Neural crest cell (in vitro differentiated cells): ENCODE measurements at regions not wholly inside any gene's neighbourhood (a gene's known extent, or its start where the extent isn't known, plus 50 kb on each side); places are given as distances from the start of the nearest gene placed in this dataset.
A peak's percentile ranks its signal among the peaks of the same experiment; 100 is the strongest.

Experiments used
- DNase-seq: peaks from one replicate; pipeline ENCODE4 v3.0.0; 2021; ENCODE audit warnings: low read depth, mixed read lengths, low spot score
- H3K27ac Mint-ChIP-seq: one replicate; pipeline ENCODE4 v1.8.0; 2021; ENCODE audit warnings: mild to moderate bottlenecking, mixed read lengths; ENCODE audit not compliant: unreplicated experiment
- H3K27me3 Mint-ChIP-seq: 2 replicates; pipeline ENCODE4 v1.8.0; 2021; ENCODE audit warnings: low read depth, mild to moderate bottlenecking, mixed read lengths
- H3K36me3 Mint-ChIP-seq: 2 replicates; pipeline ENCODE4 v1.8.0; 2021; ENCODE audit warnings: low read depth, mild to moderate bottlenecking, mixed read lengths
- H3K4me1 Mint-ChIP-seq: 2 replicates; pipeline ENCODE4 v1.8.0; 2021; ENCODE audit warnings: mixed read lengths
- H3K4me3 Mint-ChIP-seq: one replicate; pipeline ENCODE4 v1.8.0; 2021; ENCODE audit warnings: mild to moderate bottlenecking, mixed read lengths
- H3K9me3 Mint-ChIP-seq: 2 replicates; pipeline ENCODE4 v1.8.0; 2021; ENCODE audit warnings: mixed read lengths
- CTCF ChIP-seq: fragments of 200-600 bp; sonication (generic); conservative IDR thresholded peaks from 2 replicates; pipeline ENCODE4 v1.5.0; 2021; ENCODE audit warnings: antibody characterized with exemption, mild to moderate bottlenecking

GRCh38 chr14:45716572-45716971 lies 463.6 kb upstream of the MIS18BP1 start:
- DNase-seq = peak; percentile 1
- no peaks in the 10 kb centered on the region for H3K36me3 Mint-ChIP-seq
- peaks cover 4% of the 10 kb centered on the region for H3K9me3 Mint-ChIP-seq
- no peaks in the 10 kb centered on the region for H3K27me3 Mint-ChIP-seq
- peak; percentile 69 for TF ChIP-seq CTCF
- no peak overlapping the region for H3K4me3 Mint-ChIP-seq
- no peaks in the 10 kb centered on the region for H3K4me1 Mint-ChIP-seq
- H3K27ac Mint-ChIP-seq = no peak overlapping the region

- no peaks in the 10 kb centered on the region for H3K27me3 Mint-ChIP-seq
- no peak for TF ChIP-seq CTCF
- DNase-seq = no peak
- H3K4me1 Mint-ChIP-seq = no peaks in the 10 kb centered on the region
- no peak overlapping the region for H3K27ac Mint-ChIP-seq
- peaks cover 4% of the 10 kb centered on the region for H3K9me3 Mint-ChIP-seq
- H3K4me3 Mint-ChIP-seq = no peak overlapping the region
- H3K36me3 Mint-ChIP-seq = no peaks in the 10 kb centered on the region
Measured at GRCh38 chr14:45715946-45716345, 462.9 kb upstream of the MIS18BP1 start.

GRCh38 chr14:45709541-45709940 lies 456.5 kb upstream of the MIS18BP1 start:
- H3K4me1 Mint-ChIP-seq = no peaks in the 10 kb centered on the region
- H3K9me3 Mint-ChIP-seq = no peaks in the 10 kb centered on the region
- no peaks in the 10 kb centered on the region for H3K36me3 Mint-ChIP-seq
- no peak for TF ChIP-seq CTCF
- DNase-seq = no peak
- H3K27me3 Mint-ChIP-seq = no peaks in the 10 kb centered on the region
- no peak overlapping the region for H3K27ac Mint-ChIP-seq
- no peak overlapping the region for H3K4me3 Mint-ChIP-seq

GRCh38 chr14:45705940-45706534 lies 453.0 kb upstream of the MIS18BP1 start:
- no peaks in the 10 kb centered on the region for H3K36me3 Mint-ChIP-seq
- H3K4me1 Mint-ChIP-seq = no peaks in the 10 kb centered on the region
- no peaks in the 10 kb centered on the region for H3K27me3 Mint-ChIP-seq
- no peaks in the 10 kb centered on the region for H3K9me3 Mint-ChIP-seq
- H3K27ac Mint-ChIP-seq = no peak overlapping the region
- no peak for DNase-seq
- TF ChIP-seq CTCF = no peak
- no peak overlapping the region for H3K4me3 Mint-ChIP-seq

- peaks cover 14% of the 10 kb centered on the region for H3K4me1 Mint-ChIP-seq
- TF ChIP-seq CTCF = no peak
- no peak overlapping the region for H3K27ac Mint-ChIP-seq
- DNase-seq = no peak
- no peaks in the 10 kb centered on the region for H3K27me3 Mint-ChIP-seq
- no peak overlapping the region for H3K4me3 Mint-ChIP-seq
- H3K36me3 Mint-ChIP-seq = no peaks in the 10 kb centered on the region
- no peaks in the 10 kb centered on the region for H3K9me3 Mint-ChIP-seq
Measured at GRCh38 chr14:45699471-45699870, 446.5 kb upstream of the MIS18BP1 start.
